Hematopoietic multipotent progenitor cell treated with erythropoietin and hydrocortisone succinate and interleukin-3 and kit ligand, for 4 days (in vitro differentiated cells): ENCODE measurements at regions not wholly inside any gene's neighbourhood (a gene's known extent, or its start where the extent isn't known, plus 50 kb on each side); places are given as distances from the start of the nearest gene placed in this dataset.
A peak's percentile ranks its signal among the peaks of the same experiment; 100 is the strongest.
"Not testable (repeated sequence)": the region's sequence is repeated elsewhere in the genome, so short reads cannot be mapped to it uniquely, and the experiment has no call there.

Experiments used
- DNase-seq: peaks from one replicate; pipeline ENCODE4 v3.0.0-alpha.2; 2015

- DNase-seq: no peak
These were observed 396.6 kb upstream of the KLF6 start for GRCh38 chr10:4181621-4182049.

DNA sequence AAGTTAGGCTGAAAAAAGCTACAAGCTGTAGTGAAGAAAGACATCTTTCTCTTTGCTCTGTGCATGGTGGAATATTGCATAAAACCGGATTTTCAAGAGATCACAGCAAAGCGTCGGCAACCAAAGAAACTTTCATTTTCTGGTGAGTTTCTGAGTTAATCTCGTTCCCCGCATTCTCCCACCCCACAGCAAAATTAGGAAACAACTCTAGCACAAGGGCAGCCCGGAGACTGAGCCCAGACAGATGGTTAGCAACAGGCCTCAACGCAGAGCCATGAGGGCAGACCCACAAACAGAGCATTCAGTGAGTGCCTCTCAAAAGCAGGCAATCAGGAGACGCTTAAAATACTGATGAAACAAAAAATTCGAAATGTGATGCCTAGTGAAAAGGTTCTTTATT lies 396.1 kb upstream of the KLF6 start:
- DNase-seq: no peak

GRCh38 chr10:4177791-4178190 lies 392.8 kb upstream of the KLF6 start:
- DNase-seq: no peak

GRCh38 chr10:4176500-4177281 lies 391.7 kb upstream of the KLF6 start:
- DNase-seq: no peak

DNA sequence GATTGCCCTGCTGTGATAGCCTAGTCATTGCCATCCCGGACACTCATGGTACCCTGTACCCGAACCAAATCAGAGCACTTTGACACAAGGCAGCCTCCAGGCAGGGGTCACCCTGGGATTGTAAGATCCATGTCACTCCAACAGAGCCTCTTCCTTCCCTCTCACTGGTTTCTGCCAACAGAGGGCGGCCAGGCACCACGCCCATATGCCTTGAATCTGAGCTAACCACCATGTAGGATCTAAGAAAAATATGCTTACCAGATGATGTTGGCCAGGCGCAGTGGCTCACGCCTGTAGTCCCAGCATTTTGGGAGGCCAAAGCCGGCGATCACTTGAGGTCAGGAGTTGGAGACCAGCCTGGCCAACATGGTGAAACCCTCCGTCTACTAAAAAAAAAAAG lies 389.2 kb upstream of the KLF6 start:
- DNase-seq: no peak

- no peak for DNase-seq
These were observed 385.8 kb upstream of the KLF6 start for GRCh38 chr10:4170633-4171314.

- DNase-seq: no peak
These were observed 385.2 kb upstream of the KLF6 start for GRCh38 chr10:4170181-4170580.

GRCh38 chr10:4169448-4169847 lies 384.4 kb upstream of the KLF6 start:
- no peak for DNase-seq

DNA sequence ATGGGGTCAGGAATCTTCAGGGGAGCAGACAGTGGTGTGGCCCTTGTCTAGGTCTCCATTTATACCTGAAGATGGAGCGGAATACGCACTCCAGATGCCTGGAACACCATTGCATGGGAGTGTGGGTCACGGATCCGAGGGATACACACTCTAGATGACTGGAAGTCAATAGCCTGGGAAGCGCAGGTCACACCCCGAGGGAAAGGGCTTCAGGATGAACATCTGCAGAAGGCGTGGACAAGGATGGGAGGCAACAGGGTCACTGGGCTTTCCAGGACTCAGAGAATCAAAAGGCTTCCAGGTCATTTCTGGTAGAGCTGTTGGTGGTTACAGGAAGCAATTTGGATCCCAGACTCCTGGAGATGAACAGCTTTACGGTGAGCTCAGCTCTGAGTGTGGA lies 382.2 kb upstream of the KLF6 start:
- no peak for DNase-seq

DNA sequence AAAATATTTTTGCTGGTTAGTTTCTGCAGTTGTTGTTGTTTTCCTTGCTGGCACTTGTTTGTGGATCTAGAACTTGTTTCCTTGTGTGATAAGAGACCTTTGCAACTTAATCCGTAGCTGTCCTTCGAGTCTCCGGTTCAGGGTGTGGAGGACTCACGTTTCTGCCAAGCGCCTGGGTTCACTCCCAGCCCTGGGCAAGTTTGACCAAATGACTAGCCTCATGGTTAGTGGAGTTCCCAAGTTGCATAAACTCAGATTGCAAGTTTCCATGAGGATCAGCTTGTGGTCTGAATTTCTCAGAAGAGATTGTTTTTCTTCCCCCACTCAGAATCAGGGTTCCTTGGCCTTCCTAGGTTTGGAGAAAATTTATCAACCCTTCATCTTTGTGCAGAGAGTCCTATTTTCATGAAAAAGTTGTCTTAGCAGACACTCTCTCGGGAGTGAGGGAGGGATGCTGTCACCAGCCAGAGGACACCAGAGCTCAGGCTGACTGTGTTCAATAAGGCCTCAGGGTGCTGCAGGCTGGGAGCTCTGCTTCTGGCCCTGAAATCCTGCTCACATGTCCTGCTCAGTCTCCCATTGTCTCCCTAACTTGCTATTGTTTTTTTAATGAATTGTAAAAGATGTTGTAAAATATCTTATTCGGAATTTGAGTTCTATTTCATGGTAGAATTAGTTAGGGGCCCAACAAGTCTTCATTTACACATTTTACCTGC lies 377.7 kb upstream of the KLF6 start:
- DNase-seq: no peak

DNA sequence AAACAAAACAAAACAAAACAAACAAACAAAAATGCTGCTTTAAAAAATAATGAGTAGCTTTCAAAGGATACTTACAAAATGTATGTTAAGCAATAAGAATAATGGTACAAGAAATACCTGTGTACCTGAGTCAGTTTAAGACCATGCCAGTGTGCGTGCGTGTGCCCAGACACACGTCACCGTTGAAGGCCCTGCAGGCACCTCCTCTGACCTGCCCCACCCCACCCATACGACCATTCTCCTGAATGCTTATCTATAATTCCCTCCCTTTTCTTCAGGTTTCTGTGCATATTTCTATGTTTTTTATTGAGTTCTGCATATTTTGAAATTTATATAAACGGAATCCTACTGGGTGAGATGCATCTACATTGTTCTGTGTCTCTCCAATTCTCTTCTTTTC lies 374.2 kb upstream of the KLF6 start:
- DNase-seq: no peak

GRCh38 chr10:4154191-4154715 lies 369.2 kb upstream of the KLF6 start:
- DNase-seq: no peak

GRCh38 chr10:4151466-4151865 lies 366.5 kb upstream of the KLF6 start:
- DNase-seq: no peak

DNA sequence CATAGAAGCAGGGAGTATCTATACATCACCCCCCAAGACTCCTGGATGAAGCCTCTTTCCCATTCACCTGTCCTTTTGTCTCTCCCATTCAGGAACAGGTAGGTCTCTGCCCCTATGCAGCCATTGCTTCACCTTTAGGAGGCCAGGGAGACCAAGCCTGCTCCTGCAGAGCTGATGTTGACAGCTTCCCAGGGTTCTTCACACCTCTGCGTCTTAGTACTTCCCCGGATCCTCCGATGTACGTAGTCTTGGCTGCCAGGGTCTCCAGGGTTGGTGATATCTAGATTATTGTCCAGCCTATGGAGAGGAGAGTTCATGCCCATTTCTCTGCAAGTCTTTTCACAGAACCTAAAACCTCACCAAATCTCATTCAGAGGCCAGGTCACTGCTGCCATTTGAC lies 365.7 kb upstream of the KLF6 start:
- no peak for DNase-seq

DNA sequence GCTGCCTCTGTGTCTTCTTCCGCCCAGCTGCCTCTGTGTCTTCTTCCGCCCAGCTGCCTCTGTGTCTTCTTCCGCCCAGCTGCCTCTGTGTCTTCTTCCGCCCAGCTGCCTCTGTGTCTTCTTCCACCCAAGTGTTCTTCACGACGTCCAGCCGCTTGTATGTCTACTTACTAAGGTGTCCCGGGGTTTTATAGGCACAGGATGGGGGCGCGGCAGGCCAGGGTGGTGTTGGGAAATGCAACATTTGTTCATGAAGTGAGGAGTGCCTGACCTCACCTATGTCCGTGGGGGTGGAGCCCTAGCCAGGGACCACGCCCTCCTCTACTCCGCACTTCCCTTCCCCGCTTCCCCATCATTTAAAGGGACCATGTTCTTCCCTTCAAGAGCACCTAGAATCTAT lies 364.5 kb upstream of the KLF6 start:
- DNase-seq: not testable (repeated sequence)

DNA sequence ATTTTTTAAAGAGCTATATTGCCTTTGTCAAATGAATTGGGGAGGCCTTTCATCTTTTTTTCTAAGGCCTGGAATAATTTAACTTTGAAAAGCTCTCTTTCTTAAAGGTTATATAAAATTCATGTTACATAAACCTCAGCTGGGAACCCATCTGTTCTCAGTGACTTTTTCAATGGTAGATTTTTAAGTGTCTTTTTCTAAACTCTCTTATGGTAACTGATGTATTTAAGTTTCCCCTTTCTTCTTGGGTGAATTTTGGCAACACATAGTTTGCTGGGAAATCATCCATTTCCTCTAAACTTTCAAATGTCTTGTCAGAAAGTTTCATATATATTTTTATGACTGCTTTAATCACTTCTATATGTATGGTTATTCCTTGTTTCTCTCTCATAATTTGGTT lies 362.2 kb upstream of the KLF6 start:
- DNase-seq: no peak

DNA sequence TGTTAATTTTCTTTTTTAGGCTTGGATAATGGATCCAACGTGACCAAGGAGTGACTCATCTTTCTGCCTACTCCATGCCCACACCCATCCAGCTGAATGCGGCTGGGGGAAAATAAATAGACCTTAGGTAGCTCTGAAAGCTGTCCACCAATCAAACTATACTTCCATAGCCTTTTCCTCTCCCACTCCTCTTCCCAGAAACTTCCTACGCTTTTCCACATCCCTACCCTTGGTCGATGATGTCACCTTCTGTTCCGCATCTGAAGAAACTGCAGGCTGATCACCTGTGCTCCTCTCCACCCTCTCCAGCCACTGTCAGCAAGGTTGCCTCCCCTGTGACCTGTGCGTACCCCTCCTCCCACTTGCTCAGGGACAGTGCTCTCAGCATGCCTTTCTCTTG lies 359.8 kb upstream of the KLF6 start:
- DNase-seq: no peak

- peak; percentile 37 for DNase-seq
These were observed 356.5 kb upstream of the KLF6 start for GRCh38 chr10:4141471-4141870.

DNA sequence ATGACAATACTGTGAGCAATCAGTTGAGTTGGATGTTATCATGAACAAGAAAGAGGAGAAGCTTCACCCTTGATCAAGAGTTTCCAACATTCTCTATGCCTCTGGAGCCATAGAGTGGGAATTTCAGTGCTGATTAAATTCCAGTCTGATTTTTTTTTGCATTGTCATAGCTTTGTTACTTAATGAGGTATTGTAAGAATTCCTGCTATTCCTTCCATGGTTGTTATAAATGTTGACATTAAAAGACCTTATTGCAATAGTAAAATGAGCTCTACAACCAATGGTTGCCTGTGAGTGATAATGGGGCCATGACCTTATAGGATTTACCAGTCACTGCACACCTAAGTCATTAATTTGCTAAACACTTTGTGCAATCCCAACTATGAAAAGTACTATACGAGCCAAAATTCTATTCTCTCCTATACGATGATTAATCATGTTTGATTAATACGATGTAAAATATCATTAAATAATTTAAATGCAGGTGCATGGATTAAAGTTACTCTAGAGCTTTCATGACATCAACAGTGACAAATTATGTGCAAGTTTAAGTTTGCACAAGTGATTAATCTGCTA lies 353.2 kb upstream of the KLF6 start:
- DNase-seq: no peak

DNA sequence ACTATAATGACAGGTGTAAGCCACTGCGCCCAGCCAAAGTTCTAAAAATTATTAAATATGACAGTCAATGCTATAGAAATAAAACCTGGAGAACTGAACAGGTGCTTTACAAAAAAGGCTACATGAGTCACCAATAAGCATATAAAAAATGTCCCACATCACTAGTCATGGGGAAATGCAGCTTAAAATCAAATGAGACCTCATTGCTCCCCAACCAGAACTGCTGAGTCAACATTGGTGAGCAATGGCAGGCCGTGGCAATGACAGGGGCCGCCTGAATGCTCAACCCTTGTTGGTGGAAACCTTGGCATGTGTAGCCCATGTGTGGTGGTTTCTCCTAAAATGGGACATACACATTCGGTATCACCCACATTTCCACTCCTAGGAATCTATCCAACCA lies 352.3 kb upstream of the KLF6 start:
- no peak for DNase-seq

- DNase-seq: no peak
These were observed 351.1 kb upstream of the KLF6 start for GRCh38 chr10:4136121-4136520.

GRCh38 chr10:4132216-4132556 lies 347.2 kb upstream of the KLF6 start:
- DNase-seq: no peak

- DNase-seq: peak; percentile 87
These were observed 346.6 kb upstream of the KLF6 start for GRCh38 chr10:4131407-4132215.
